Heart left ventricle (tissue), 13 donors: ENCODE measurements at regions not wholly inside any gene's neighbourhood (a gene's known extent, or its start where the extent isn't known, plus 50 kb on each side); places are given as distances from the start of the nearest gene placed in this dataset.

ENCODE experiments used
- POLR2A ChIP-seq, 2 donors: fragments of 450-650 bp; IDR thresholded peaks; one replicate each; pipeline ENCODE4 v1.6.1; 2017; ENCODE audit warnings: antibody characterized with exemption in 2 of 2, mild to moderate bottlenecking in 2 of 2, moderate library complexity in 2 of 2
- TF ChIP-seq, protein P1 (sequence below), 12 donors: fragments of 200-600 bp; sonication (generic) in 4 of 12; IDR thresholded peaks; one replicate each; pipeline versions ENCODE4 v1.5.0 to v1.8.0; 2018 to 2022; ENCODE audit warnings: antibody characterized with exemption in 12 of 12, mild to moderate bottlenecking in 5 of 12
- donor health status: ischemic (EF 13 %, LVEDD 7.1; RV severe dilation, severe dysfunction).
- donor health status: DM: no; HTN: yes; CAD: no.
- donor health status: DM: no; HTN: no; CAD: no.
- donor health status: ischemic (EF 25% LVEDD 6.9; RV normal size, moderate dysfunction).
- donor health status: ischemic (EF 25% LVEDD 5.7; RV mildly dilated, moderate dysfunction).
- donor health status: ischemic (EF 35%, LVEDD 5.7; RV mildly dilated, moderate dysfunction).
- donor health status: nonischemic (EF 11% LVEDD 7.7; RV severe dilation, severe dysfunction).
- donor health status: DM: yes; HTN: yes; CAD: no.
- donor health status: PGD.
- donor health status: ischemic (EF 29% LVEDD 5.4; RV normal size, mild dysfunction).
- donor health status: nonischemic (EF 23%, LVEDD 6.1; RV moderate dilation, normal function).

GRCh38 chr15:66620744-66621344 lies 55.0 kb upstream of the LCTL start:
- TF ChIP-seq, protein P1, sequence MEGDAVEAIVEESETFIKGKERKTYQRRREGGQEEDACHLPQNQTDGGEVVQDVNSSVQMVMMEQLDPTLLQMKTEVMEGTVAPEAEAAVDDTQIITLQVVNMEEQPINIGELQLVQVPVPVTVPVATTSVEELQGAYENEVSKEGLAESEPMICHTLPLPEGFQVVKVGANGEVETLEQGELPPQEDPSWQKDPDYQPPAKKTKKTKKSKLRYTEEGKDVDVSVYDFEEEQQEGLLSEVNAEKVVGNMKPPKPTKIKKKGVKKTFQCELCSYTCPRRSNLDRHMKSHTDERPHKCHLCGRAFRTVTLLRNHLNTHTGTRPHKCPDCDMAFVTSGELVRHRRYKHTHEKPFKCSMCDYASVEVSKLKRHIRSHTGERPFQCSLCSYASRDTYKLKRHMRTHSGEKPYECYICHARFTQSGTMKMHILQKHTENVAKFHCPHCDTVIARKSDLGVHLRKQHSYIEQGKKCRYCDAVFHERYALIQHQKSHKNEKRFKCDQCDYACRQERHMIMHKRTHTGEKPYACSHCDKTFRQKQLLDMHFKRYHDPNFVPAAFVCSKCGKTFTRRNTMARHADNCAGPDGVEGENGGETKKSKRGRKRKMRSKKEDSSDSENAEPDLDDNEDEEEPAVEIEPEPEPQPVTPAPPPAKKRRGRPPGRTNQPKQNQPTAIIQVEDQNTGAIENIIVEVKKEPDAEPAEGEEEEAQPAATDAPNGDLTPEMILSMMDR (IDR thresholded peaks at IDR 0.05), result no peak
- no peak for TF ChIP-seq POLR2A (IDR thresholded peaks at IDR 0.05)
